Activated T-helper 1 cell treated with anti-CD3 and anti-CD28 coated beads, Interleukin-12 subunit alpha, Interleukin-12 subunit beta, Interleukin-2, Interleukin-4 antibody, amounts not matched to agents 30 ng/mL and 10 ng/mL and 1 ng/mL, durations not matched to agents 14 hours and 24 hours and 36 hours (primary cell): ENCODE measurements at regions not wholly inside any gene's neighbourhood (a gene's known extent, or its start where the extent isn't known, plus 50 kb on each side); places are given as distances from the start of the nearest gene placed in this dataset.
"Not testable (repeated sequence)": the region's sequence is repeated elsewhere in the genome, so short reads cannot be mapped to it uniquely, and the experiment has no call there.

Experiments used
- DNase-seq: peaks from one replicate; pipeline ENCODE4 v3.0.0; 2021; ENCODE audit warnings: low spot score
- H3K27ac Mint-ChIP-seq: one replicate; pipeline ENCODE4 v1.8.0; 2021; ENCODE audit warnings: mild to moderate bottlenecking, mixed read lengths
- H3K27me3 Mint-ChIP-seq: one replicate; pipeline ENCODE4 v1.8.0; 2022; ENCODE audit warnings: mild to moderate bottlenecking, moderate library complexity, mixed read lengths; ENCODE audit not compliant: insufficient read depth
- H3K36me3 Mint-ChIP-seq: one replicate; pipeline ENCODE4 v1.8.0; 2021; ENCODE audit warnings: low read depth, mixed read lengths
- H3K4me1 Mint-ChIP-seq: one replicate; pipeline ENCODE4 v1.8.0; 2021; ENCODE audit warnings: low read depth, mixed read lengths
- H3K4me3 Mint-ChIP-seq: one replicate; pipeline ENCODE4 v1.8.0; 2021; ENCODE audit warnings: mild to moderate bottlenecking, moderate library complexity, mixed read lengths
- H3K9me3 Mint-ChIP-seq: one replicate; pipeline ENCODE4 v1.8.0; 2021; ENCODE audit warnings: mixed read lengths
- intact Hi-C: fragments of 100-400 bp; cut with micrococcal nuclease; formaldehyde crosslinking; loops from one replicate; pipeline ENCODE4 v1.15.1; 2024

DNA sequence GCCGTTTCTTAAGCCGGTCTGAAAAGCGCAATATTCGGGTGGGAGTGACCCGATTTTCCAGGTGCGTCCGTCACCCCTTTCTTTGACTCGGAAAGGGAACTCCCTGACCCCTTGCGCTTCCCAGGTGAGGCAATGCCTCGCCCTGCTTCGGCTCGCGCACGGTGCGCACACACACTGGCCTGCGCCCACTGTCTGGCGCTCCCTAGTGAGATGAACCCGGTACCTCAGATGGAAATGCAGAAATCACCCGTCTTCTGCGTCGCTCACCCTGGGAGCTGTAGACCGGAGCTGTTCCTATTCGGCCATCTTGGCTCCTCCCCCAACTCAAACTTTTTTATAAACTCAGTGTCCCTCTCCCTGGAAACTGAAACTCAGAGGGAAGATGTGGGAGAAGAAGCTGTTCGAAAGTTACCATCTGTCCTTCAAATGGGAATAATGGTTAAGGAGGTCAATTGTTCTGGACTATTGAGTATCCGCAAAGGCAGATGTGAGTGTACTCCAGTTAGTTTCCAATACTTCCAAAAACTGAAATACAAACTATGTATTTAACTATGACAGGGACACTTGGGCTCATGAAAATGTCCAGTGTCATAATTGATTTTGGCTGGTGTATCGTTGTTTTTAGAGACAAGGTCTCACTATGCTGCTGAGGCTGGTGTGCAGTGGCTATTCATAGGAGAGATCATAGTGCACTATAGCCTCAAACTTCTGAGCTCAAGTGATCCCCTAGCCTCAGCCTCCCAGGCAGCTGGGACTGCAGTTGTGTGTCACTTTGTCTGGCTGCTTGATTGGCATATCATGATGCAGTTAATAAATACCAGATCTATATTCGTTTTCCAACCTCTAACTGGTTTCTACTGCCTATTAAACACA lies 67.8 kb upstream of the OSBPL3 start:
- H3K9me3 Mint-ChIP-seq, H3K4me3 Mint-ChIP-seq, DNase-seq, H3K27me3 Mint-ChIP-seq, H3K4me1 Mint-ChIP-seq, H3K36me3 Mint-ChIP-seq, H3K27ac Mint-ChIP-seq, intact Hi-C loops: not testable (repeated sequence)

DNA sequence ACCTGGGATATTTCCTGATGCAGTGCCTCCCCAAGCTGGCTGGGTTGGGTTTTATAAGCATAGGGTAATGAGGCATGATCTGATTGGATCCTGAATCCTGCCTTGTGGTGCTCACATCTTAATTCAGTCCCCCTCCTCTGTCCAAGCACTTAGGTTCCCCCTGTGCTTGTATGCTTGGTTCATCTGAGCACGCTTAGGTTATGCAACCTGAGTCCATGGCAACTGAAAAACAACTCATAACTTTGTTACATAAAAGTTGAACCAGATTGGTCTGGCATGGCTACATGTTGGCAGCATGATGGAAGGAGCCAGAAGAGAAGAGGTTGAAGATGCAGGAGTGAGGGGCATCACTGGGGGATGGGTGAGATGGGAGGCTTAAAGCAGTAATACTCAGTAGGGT lies 57.3 kb upstream of the OSBPL3 start:
- H3K4me1 Mint-ChIP-seq: no peaks in the 10 kb centered on the region
- H3K27me3 Mint-ChIP-seq: peaks cover 17% of the 10 kb centered on the region
- peaks cover 11% of the 10 kb centered on the region for H3K9me3 Mint-ChIP-seq
- H3K4me3 Mint-ChIP-seq: no peak overlapping the region
- no peak overlapping the region for H3K27ac Mint-ChIP-seq
- intact Hi-C loops: no loop called here
- peaks cover 5% of the 10 kb centered on the region for H3K36me3 Mint-ChIP-seq
- no peak for DNase-seq

GRCh38 chr7:25035274-25035673 lies 55.3 kb upstream of the OSBPL3 start:
- Mint-ChIP-seq H3K36me3 (peaks cover 5% of the 10 kb centered on the region), H3K27me3 (peaks cover 14% of the 10 kb centered on the region), H3K4me3 (no peak overlapping the region), H3K4me1 (peaks cover 14% of the 10 kb centered on the region), H3K27ac (no peak overlapping the region), H3K9me3 (peaks cover 11% of the 10 kb centered on the region)
- intact Hi-C loops: no loop called here
- no peak for DNase-seq

DNA sequence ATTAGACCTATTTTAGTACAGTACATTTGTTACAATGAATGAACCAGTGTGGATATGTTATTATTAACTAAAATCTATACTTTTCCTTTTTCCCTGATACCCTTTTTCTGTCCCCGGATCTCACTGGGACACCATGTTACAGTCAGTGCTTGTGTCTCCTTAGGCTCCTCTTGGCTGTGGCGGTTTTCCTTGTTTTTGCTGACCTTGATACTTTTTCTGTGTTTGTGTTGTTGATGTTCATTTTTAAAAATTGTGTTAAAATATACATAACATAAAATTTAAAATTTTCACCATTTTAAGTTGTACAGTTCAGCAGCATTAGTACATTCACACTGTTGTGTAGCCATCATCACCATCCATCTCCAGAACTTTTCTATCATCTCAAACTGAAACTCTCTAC lies 54.2 kb upstream of the OSBPL3 start:
- peaks cover 10% of the 10 kb centered on the region for H3K27me3 Mint-ChIP-seq
- H3K9me3 Mint-ChIP-seq: peaks cover 11% of the 10 kb centered on the region
- DNase-seq: no peak
- H3K4me1 Mint-ChIP-seq: peaks cover 21% of the 10 kb centered on the region
- H3K27ac Mint-ChIP-seq: no peak overlapping the region
- intact Hi-C loops: no loop called here
- no peak overlapping the region for H3K4me3 Mint-ChIP-seq
- peaks cover 5% of the 10 kb centered on the region for H3K36me3 Mint-ChIP-seq

- H3K9me3 Mint-ChIP-seq: peaks cover 11% of the 10 kb centered on the region
- H3K27ac Mint-ChIP-seq: no peak overlapping the region
- H3K36me3 Mint-ChIP-seq: peaks cover 5% of the 10 kb centered on the region
- no peak for DNase-seq
- H3K4me3 Mint-ChIP-seq: no peak overlapping the region
- intact Hi-C loops: no loop called here
- H3K27me3 Mint-ChIP-seq: peaks cover 10% of the 10 kb centered on the region
- H3K4me1 Mint-ChIP-seq: peaks cover 32% of the 10 kb centered on the region
These were observed 53.1 kb upstream of the OSBPL3 start for GRCh38 chr7:25032774-25033743.

- peaks cover 4% of the 10 kb centered on the region for H3K36me3 Mint-ChIP-seq
- no peak overlapping the region for H3K27ac Mint-ChIP-seq
- H3K9me3 Mint-ChIP-seq: peaks cover 7% of the 10 kb centered on the region
- intact Hi-C loops: no loop called here
- no peak overlapping the region for H3K4me3 Mint-ChIP-seq
- peaks cover 6% of the 10 kb centered on the region for H3K27me3 Mint-ChIP-seq
- peaks cover 40% of the 10 kb centered on the region for H3K4me1 Mint-ChIP-seq
- no peak for DNase-seq
These were observed 51.5 kb upstream of the OSBPL3 start for GRCh38 chr7:25031432-25031831.

DNA sequence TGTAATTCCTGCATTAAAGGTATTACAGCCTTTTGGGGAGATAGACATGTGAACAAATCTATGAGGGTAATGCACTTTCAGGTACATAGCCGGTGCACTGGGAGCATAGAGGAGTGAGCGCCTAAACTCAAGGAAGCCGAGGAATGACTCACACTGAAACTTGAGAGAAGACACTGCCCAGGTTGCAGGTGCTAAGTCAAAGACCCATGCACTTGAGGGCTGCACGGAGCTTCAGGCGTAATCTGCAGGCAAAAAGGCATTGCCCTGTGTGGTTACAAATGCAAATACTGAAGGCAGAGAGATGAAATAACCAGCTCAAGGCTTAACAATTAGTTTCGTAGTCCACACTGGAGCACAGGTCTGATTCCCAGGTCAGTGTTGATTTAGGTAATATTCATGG lies 51.0 kb upstream of the OSBPL3 start:
- intact Hi-C loops: no loop called here
- H3K4me3 Mint-ChIP-seq: no peak overlapping the region
- H3K27me3 Mint-ChIP-seq: peaks cover 5% of the 10 kb centered on the region
- peaks cover 40% of the 10 kb centered on the region for H3K4me1 Mint-ChIP-seq
- H3K27ac Mint-ChIP-seq: no peak overlapping the region
- no peak for DNase-seq
- peaks cover 3% of the 10 kb centered on the region for H3K9me3 Mint-ChIP-seq
- peaks cover 2% of the 10 kb centered on the region for H3K36me3 Mint-ChIP-seq
